CD4-positive, alpha-beta T cell treated with Interferon gamma for 1 hour (primary cell): ENCODE measurements at regions not wholly inside any gene's neighbourhood (a gene's known extent, or its start where the extent isn't known, plus 50 kb on each side); places are given as distances from the start of the nearest gene placed in this dataset.
"Not testable (repeated sequence)": the region's sequence is repeated elsewhere in the genome, so short reads cannot be mapped to it uniquely, and the experiment has no call there.

ENCODE experiments used
- DNase-seq: peaks from one replicate; pipeline ENCODE4 v3.0.0-alpha.2; 2020

GRCh38 chr9:106119176-106119575 lies 424.8 kb downstream of the TMEM38B start:
- no peak for DNase-seq

DNA sequence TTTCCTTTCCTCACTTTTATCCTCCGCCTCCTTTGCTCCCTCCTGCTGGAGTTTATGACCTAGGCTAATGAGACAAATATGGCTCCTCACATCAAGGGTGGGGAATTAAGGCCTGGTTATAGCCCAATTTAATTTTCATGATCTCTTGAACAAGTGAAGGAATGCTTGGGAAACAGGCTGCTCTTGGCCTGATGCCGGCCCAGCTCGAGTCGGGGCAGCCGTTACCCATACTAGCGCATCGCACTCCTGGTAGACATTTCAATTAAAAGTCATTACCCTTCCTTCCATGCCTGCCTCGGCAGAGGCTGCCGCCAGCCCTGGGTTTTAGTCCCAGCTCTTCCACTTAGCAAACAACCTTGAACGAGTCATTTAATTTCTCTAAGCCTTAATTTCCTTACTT lies 425.7 kb downstream of the TMEM38B start:
- no peak for DNase-seq

DNA sequence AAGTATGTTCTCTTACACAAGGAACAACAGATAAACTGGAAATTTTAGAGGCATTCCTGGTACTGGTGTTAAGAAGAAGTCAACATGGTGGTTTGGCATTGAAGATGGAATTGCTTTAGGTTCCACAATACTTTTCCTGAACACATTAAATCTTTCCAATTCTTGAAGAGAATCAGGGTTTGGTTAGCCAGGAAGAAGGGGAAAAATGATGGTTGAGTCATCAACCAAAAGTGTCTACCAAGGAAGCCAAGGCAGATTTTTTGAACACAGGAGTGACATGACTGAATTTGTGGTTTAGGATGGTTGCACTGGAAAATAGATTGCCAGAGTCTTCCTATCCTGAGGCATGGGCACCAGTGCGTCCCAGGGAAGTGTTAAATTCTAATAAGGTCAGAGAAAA lies 433.4 kb downstream of the TMEM38B start:
- DNase-seq, result no peak

- DNase-seq, result no peak
Measured at GRCh38 chr9:106130374-106130773, 436.0 kb downstream of the TMEM38B start.

GRCh38 chr9:106143781-106144180 lies 449.4 kb downstream of the TMEM38B start:
- DNase-seq, result no peak

- DNase-seq, result no peak
Measured at GRCh38 chr9:106146066-106146840, 451.9 kb downstream of the TMEM38B start.

GRCh38 chr9:106146886-106147285 lies 452.5 kb downstream of the TMEM38B start:
- no peak for DNase-seq

GRCh38 chr9:106149956-106150355 lies 455.6 kb downstream of the TMEM38B start:
- no peak for DNase-seq

GRCh38 chr9:106156465-106156864 lies 462.1 kb downstream of the TMEM38B start:
- DNase-seq, result no peak

- no peak for DNase-seq
Measured at GRCh38 chr9:106172265-106172664, 477.9 kb downstream of the TMEM38B start.

DNA sequence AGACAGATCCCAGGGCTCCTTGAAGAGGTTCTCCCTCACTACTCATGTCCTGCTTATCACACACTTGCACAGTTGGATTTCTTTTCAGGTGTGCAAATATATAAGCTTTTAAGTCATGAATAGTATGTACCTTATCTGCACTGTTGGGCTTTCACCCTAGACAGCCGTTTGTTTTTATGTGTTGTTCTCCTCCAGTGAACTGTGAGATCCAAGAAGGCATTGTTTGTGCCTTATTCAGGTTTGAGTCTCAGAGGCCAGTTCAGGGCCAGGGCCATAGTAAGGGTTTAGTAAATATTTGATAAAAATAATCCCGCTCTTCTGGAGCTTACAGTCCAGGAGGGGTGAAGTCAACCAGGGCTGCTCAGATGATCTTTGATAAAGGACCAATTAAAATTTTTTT lies 480.0 kb downstream of the TMEM38B start:
- DNase-seq, result no peak

DNA sequence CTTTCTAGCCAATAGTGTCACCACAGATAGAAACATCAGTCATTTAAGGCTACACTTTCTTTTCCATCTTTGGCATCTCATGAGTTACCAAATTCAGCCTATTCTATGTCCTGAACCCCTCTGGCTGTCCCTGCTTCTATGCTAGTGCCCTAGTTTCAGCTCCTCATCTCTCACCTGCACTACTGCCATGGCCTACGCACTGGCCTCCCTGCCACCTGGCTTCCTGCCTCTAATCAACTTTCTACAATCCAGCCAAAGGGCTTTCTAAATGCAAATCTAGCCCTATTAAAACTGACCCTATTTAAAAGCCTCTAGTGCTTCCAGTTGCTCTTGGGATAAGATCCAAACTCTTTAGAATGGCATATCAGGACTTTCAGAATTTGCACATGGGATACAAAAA lies 482.9 kb downstream of the TMEM38B start:
- DNase-seq, result no peak

DNA sequence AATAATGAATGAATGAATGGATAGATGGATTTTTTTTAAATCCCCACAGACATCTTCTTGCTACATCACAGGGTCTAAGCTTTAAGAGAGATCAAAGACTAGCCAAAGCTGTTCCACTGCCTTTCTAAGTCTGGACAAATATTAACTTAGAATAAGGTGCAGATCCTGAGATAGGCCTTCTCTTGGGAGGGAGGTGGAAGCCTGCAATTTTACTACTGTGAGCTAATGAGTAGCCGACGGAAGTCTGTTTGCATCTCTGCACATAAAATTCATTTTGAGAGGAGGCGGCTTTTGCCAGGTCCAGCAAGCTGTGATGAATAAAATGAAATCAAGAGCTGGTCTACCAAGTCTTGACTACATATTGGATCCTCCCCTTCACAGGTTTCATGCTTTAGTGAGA lies 484.9 kb downstream of the TMEM38B start:
- no peak for DNase-seq

DNA sequence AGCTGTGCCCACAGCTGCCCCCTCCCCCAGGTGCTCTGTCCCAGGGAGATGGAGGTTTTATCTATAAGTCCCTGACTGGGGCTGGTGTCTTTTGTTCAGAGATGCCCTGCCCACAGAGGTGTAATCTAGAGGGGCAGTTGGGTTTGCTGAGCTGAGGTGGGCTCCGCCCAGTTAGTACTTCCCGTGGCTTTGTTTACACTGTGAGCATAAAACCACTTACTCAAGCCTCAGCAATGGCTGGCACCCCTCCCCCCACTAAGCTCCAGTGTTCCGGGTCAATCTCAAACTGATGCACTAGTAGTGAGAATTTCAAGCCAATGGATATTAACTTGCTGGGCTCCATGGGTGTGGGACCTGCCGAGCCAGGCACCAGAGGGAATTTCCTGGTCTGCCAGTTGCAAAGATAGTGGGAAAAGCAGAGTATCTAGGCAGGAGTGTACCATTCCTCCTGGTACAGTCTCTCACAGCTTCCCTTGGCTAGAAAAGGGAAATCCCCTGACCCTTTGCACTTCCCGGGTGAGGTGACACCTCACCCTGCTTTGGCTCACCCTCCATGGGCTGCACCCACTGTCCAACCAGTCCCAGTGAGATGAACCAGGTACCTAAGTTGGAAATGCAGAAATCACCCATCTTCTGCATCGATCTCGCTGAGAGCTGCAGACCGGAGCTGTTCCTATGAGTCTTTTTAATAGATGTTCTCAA lies 509.6 kb downstream of the TMEM38B start:
- DNase-seq, result peak; percentile 5

- DNase-seq, result no peak
Measured at GRCh38 chr9:106207298-106207697, 513.0 kb downstream of the TMEM38B start.

DNA sequence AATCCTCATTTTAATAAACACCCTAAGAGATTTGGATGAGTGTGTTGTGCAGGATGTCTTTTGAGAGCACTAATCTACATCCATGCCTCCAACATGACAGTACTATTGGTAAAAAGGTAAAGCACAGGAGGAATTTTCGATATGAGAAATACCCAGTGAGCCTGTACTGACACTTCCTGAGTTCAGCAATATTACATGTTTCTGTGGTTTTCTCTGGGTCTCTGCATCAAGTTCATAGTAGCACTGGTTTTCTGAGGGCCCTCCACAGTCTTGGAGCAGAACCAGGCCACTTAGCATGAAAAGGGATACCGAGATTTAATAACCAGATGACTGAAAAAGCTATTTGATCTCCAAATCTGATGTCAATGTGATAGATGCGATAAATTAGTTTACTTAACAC lies 524.1 kb downstream of the TMEM38B start:
- DNase-seq, result no peak

GRCh38 chr9:106218854-106219253 lies 524.5 kb downstream of the TMEM38B start:
- no peak for DNase-seq

GRCh38 chr9:106220415-106220814 lies 526.1 kb downstream of the TMEM38B start:
- no peak for DNase-seq

GRCh38 chr9:106228861-106229260 lies 534.5 kb downstream of the TMEM38B start:
- DNase-seq, result no peak

- no peak for DNase-seq
Measured at GRCh38 chr9:106233116-106233515, 538.8 kb downstream of the TMEM38B start.

DNA sequence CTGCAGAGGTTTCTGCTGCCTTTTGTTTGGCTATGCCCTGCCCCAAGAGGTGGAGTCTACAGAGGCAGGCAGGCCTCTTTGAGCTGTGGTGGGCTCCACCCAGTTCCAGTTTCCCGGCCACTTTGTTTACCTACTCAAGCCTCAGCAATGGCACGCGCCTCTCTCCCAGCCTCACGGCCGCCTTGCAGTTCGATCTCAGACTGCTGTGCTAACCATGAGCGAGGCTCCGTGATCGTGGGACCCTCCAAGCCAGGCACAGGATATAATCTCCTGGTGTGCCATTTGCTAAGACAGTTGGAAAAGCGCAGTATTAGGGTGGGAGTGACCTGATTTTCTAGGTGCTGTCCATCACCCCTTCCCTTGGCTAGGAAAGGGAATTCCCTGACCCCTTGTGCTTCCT lies 566.6 kb downstream of the TMEM38B start:
- not testable (repeated sequence) for DNase-seq

- no peak for DNase-seq
Measured at GRCh38 chr9:106277966-106278365, 583.6 kb downstream of the TMEM38B start.

DNA sequence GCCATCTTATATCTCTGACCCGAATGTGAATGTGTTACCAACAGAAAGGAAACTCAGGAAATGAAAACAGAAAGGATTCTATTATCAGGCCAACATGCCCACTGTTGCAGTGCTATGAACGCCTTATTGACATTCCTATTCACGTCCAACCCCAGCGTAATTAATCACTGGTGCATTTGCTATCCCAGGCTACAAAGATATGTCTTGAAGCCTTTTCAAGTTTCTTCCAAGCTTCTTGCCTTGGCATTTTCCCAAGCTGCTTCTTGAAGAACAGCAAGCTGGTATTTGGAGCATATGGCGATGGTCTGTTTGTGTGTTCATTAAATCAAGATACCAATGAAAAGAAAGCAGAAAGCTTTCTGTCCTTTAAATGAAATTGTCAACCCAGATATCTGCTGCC lies 579.2 kb upstream of the ZNF462 start:
- no peak for DNase-seq

DNA sequence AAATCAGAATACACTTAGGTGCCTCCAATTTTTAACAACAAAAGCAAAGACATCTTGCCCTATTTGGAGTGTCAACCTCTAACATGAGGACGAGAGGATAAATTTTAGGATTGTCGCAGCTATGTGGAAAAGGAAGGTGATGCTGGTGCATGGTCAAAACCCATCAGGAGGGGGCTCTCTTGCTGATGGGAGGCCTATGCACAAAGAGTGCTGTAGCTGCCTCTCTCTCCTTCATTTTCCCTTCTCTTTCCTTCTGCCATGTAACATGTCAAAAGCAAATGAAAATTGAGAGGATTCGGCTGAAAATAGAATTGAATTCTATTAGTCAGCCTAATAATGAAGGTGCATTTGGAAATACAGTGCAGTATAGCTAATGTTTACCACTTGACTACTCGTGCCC lies 578.7 kb upstream of the ZNF462 start:
- DNase-seq, result no peak

GRCh38 chr9:106286249-106286648 lies 576.7 kb upstream of the ZNF462 start:
- no peak for DNase-seq
